Esophagus squamous epithelium (tissue), 4 donors: ENCODE measurements at regions not wholly inside any gene's neighbourhood (a gene's known extent, or its start where the extent isn't known, plus 50 kb on each side); places are given as distances from the start of the nearest gene placed in this dataset.

ENCODE experiments used
- CTCF ChIP-seq, 6 experiments: fragments of 450-650 bp in 4 of 6; fragments of 200-600 bp in 2 of 6; sonication (generic) in 2 of 6; IDR thresholded peaks; one replicate each; pipeline ENCODE4 v1.5.1; 2016 to 2019; ENCODE audit warnings: antibody characterized with exemption in 6 of 6, mild to moderate bottlenecking in 4 of 6, moderate library complexity in 4 of 6
- POLR2A ChIP-seq, 4 donors: fragments of 450-650 bp; IDR thresholded peaks; one replicate each; pipeline ENCODE4 v1.6.1; 2017; ENCODE audit warnings: antibody characterized with exemption in 4 of 4, mild to moderate bottlenecking in 4 of 4, moderate library complexity in 3 of 4

DNA sequence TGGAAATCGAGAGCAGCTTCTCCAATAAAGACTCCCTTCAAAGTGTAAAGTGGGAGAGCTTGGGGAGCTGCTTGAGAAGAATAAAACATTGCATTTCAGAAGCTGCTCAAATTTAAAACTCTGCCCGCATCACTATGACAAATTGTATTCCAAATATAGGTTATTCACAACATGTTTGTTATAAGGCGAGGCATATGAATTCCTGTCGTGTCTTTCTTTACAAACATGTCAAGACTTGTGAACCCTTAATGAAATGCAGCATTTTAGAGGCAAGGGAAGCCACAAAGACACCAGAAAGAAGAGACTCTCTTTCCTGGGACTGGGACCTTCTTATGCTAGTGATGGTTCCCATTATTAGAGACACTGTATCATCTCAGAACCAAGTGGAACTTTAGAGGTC lies 311.2 kb downstream of the DHX15 start:
- TF ChIP-seq CTCF (IDR thresholded peaks at IDR 0.05) = no peak
- no peak for TF ChIP-seq POLR2A (IDR thresholded peaks at IDR 0.05)
